H1 (cell line): ENCODE measurements at regions not wholly inside any gene's neighbourhood (a gene's known extent, or its start where the extent isn't known, plus 50 kb on each side); places are given as distances from the start of the nearest gene placed in this dataset.

Source experiments
- CREB1 ChIP-seq: IDR thresholded peaks from 2 replicates; pipeline ENCODE4 v1.6.1; 2012; ENCODE audit warnings: inconsistent platforms
- CTCF ChIP-seq, 3 experiments: IDR thresholded peaks; 1 replicate in 2 of 3; 2 replicates in 1 of 3; pipeline versions ENCODE4 v1.5.1 to v1.6.1; 2011; ENCODE audit warnings: low read length in 3 of 3, mild to moderate bottlenecking in 3 of 3, inconsistent platforms in 2 of 3, low read depth in 1 of 3, moderate library complexity in 1 of 3; ENCODE audit not compliant: insufficient read depth in 1 of 3; ENCODE audit errors: control extremely low read depth in 1 of 3
- EZH2 ChIP-seq: fragments of 200-600 bp; sonication (generic); IDR thresholded peaks from 2 replicates; pipeline ENCODE4 v1.7.1; 2012; ENCODE audit warnings: low read depth, mild to moderate bottlenecking, moderate library complexity, low read length, inconsistent platforms; ENCODE audit not compliant: severe bottlenecking
- HDAC6 ChIP-seq: IDR thresholded peaks from one replicate; pipeline ENCODE4 v1.7.1; 2012; ENCODE audit warnings: low read depth, mild to moderate bottlenecking, inconsistent platforms, low read length, moderate library complexity
- NANOG ChIP-seq: IDR thresholded peaks from 2 replicates; pipeline ENCODE4 v1.6.1; 2011; ENCODE audit warnings: low read length, low read depth, mild to moderate bottlenecking, inconsistent platforms; ENCODE audit not compliant: insufficient read depth, poor library complexity, severe bottlenecking
- POLR2A ChIP-seq, 2 experiments: IDR thresholded peaks; 1 replicate in 1 of 2; 2 replicates in 1 of 2; pipeline ENCODE4 v1.6.1; 2011; ENCODE audit warnings: low read depth in 2 of 2, low read length in 2 of 2, mild to moderate bottlenecking in 2 of 2; ENCODE audit errors: control extremely low read depth in 1 of 2
- RNF2 ChIP-seq: fragments of 200-900, 300-1000 bp; sonication (generic); IDR thresholded peaks from 2 replicates; pipeline ENCODE4 v1.7.1; 2016; ENCODE audit warnings: borderline replicate concordance, low read depth, mild to moderate bottlenecking, antibody characterized with exemption, low read length; ENCODE audit not compliant: poor library complexity, severe bottlenecking; ENCODE audit errors: missing control alignments
- SP1 ChIP-seq: IDR thresholded peaks from 2 replicates; pipeline ENCODE4 v1.6.1; 2011; ENCODE audit warnings: low read depth, low read length
- TAF1 ChIP-seq: IDR thresholded peaks from 2 replicates; pipeline ENCODE4 v1.6.1; 2011; ENCODE audit warnings: mild to moderate bottlenecking, low read depth, low read length
- YY1 ChIP-seq: IDR thresholded peaks from 2 replicates; pipeline ENCODE4 v1.6.1; 2011; ENCODE audit warnings: low read depth, mild to moderate bottlenecking, low read length
- ZNF274 ChIP-seq: IDR thresholded peaks from 2 replicates; pipeline ENCODE4 v1.7.0; 2012; ENCODE audit warnings: low read length, borderline replicate concordance; ENCODE audit errors: extremely low read depth

GRCh38 chr2:153393518-153393917 lies 85.0 kb downstream of the RPRM start:
- TF ChIP-seq CTCF (IDR thresholded peaks at IDR 0.05; ENCODE audit: control extremely low read depth in 1 of 3, insufficient read depth in 1 of 3, low read depth in 1 of 3, low read length in 3 of 3) (no peak), NANOG (no peak), CREB1 (no peak), TAF1 (no peak), POLR2A (IDR thresholded peaks at IDR 0.05; ENCODE audit: control extremely low read depth in 1 of 2, low read depth in 2 of 2, low read length in 2 of 2) (no peak), SP1 (no peak), EZH2 (no peak), ZNF274 (no peak), YY1 (no peak), HDAC6 (no peak), RNF2 (no peak)
